ENCODE measurements at regions not wholly inside any gene's neighbourhood (a gene's known extent, or its start where the extent isn't known, plus 50 kb on each side); places are given as distances from the start of the nearest gene placed in this dataset.

GRCh38 chr4:128519163-128519830, 231.7 kb upstream of the PGRMC2 start:
- H4K20me1 ChIP-seq (ENCODE audit: insufficient read depth, poor library complexity, severe bottlenecking): no peaks in the 10 kb centered on the region
- 83% methylated on average over 7 of the region's 7 CpGs for WGBS (ENCODE audit: low lambda C conversion rate, missing lambda C conversion rate)
- TF ChIP-seq EZH2 (IDR thresholded peaks at IDR 0.05; ENCODE audit: borderline replicate concordance) (no peak), CTCF (IDR thresholded peaks at IDR 0.05; ENCODE audit: poor library complexity) (no peak), EZH2phosphoT487 (IDR thresholded peaks at IDR 0.05; ENCODE audit: low read depth, severe bottlenecking, unreplicated experiment) (no peak)
- no peaks in the 10 kb centered on the region for H3K36me3 ChIP-seq (replicated peaks; ENCODE audit: insufficient read depth, low read depth)
- H3K4me2 ChIP-seq: no peak overlapping the region
- H3K9me2 ChIP-seq (replicated peaks; ENCODE audit: insufficient read depth): no peaks in the 10 kb centered on the region
- no peak for DNase-seq (ENCODE audit: low spot score)
- no peaks in the 10 kb centered on the region for H3K79me2 ChIP-seq
- peak overlapping the region; percentile 96 for H3K27ac ChIP-seq
- H2AFZ ChIP-seq: no peak overlapping the region
- H3K27me3 ChIP-seq: no peaks in the 10 kb centered on the region
- no peak overlapping the region for H3K4me3 ChIP-seq
- H3K9me3 ChIP-seq (ENCODE audit: low read depth): no peaks in the 10 kb centered on the region
- H3K4me1 ChIP-seq (ENCODE audit: insufficient read depth): peaks cover 30% of the 10 kb centered on the region

- peak overlapping the region; percentile 5 for H2AFZ ChIP-seq
- peak; percentile 69 for DNase-seq (ENCODE audit: low spot score)
Observed at GRCh38 chr4:128517739-128518510, 230.3 kb upstream of the PGRMC2 start.

GRCh38 chr4:128517096-128517738, 229.6 kb upstream of the PGRMC2 start:
- H3K27ac ChIP-seq: peak overlapping the region; percentile 96
- 61% methylated on average over 4 of the region's 4 CpGs for WGBS (ENCODE audit: low lambda C conversion rate, missing lambda C conversion rate)
- H4K20me1 ChIP-seq (ENCODE audit: insufficient read depth, poor library complexity, severe bottlenecking): no peaks in the 10 kb centered on the region
- H3K36me3 ChIP-seq (replicated peaks; ENCODE audit: insufficient read depth, low read depth): no peaks in the 10 kb centered on the region
- H2AFZ ChIP-seq: peak overlapping the region; percentile 5
- TF ChIP-seq EZH2phosphoT487 (IDR thresholded peaks at IDR 0.05; ENCODE audit: low read depth, severe bottlenecking, unreplicated experiment): no peak
- no peak for TF ChIP-seq EZH2 (IDR thresholded peaks at IDR 0.05; ENCODE audit: borderline replicate concordance)
- TF ChIP-seq CTCF (IDR thresholded peaks at IDR 0.05; ENCODE audit: poor library complexity): no peak
- no peaks in the 10 kb centered on the region for H3K79me2 ChIP-seq
- H3K4me3 ChIP-seq: no peak overlapping the region
- DNase-seq (ENCODE audit: low spot score): peak; percentile 22
- peaks cover 28% of the 10 kb centered on the region for H3K4me1 ChIP-seq (ENCODE audit: insufficient read depth)
- H3K4me2 ChIP-seq: peak overlapping the region; percentile 44
- no peaks in the 10 kb centered on the region for H3K27me3 ChIP-seq
- no peaks in the 10 kb centered on the region for H3K9me2 ChIP-seq (replicated peaks; ENCODE audit: insufficient read depth)
- no peaks in the 10 kb centered on the region for H3K9me3 ChIP-seq (ENCODE audit: low read depth)

More at GRCh38 chr4:128517739-128518510, 230.3 kb upstream of the PGRMC2 start:
- WGBS (ENCODE audit: low lambda C conversion rate, missing lambda C conversion rate): 59% methylated on average over 5 of the region's 5 CpGs
- H3K4me3 ChIP-seq: no peak overlapping the region
- H3K4me2 ChIP-seq: peak overlapping the region; percentile 44
- H3K36me3 ChIP-seq (replicated peaks; ENCODE audit: insufficient read depth, low read depth): no peaks in the 10 kb centered on the region
- H3K9me2 ChIP-seq (replicated peaks; ENCODE audit: insufficient read depth): no peaks in the 10 kb centered on the region
- peak overlapping the region; percentile 96 for H3K27ac ChIP-seq
- no peaks in the 10 kb centered on the region for H4K20me1 ChIP-seq (ENCODE audit: insufficient read depth, poor library complexity, severe bottlenecking)
- H3K4me1 ChIP-seq (ENCODE audit: insufficient read depth): peaks cover 28% of the 10 kb centered on the region
- H3K27me3 ChIP-seq: no peaks in the 10 kb centered on the region
- H3K79me2 ChIP-seq: no peaks in the 10 kb centered on the region
- H3K9me3 ChIP-seq (ENCODE audit: low read depth): no peaks in the 10 kb centered on the region
- TF ChIP-seq CTCF (IDR thresholded peaks at IDR 0.05; ENCODE audit: poor library complexity): no peak
- TF ChIP-seq EZH2 (IDR thresholded peaks at IDR 0.05; ENCODE audit: borderline replicate concordance): no peak
- TF ChIP-seq EZH2phosphoT487 (IDR thresholded peaks at IDR 0.05; ENCODE audit: low read depth, severe bottlenecking, unreplicated experiment): no peak

Measured in hepatocyte (in vitro differentiated cells).